ENCODE measurements at regions not wholly inside any gene's neighbourhood (a gene's known extent, or its start where the extent isn't known, plus 50 kb on each side); places are given as distances from the start of the nearest gene placed in this dataset.

- no peak for TF ChIP-seq POLR2AphosphoS5 (IDR thresholded peaks at IDR 0.05; ENCODE audit: low read depth, low read length)
- no peak for TF ChIP-seq SIN3A (IDR thresholded peaks at IDR 0.05; ENCODE audit: borderline replicate concordance, insufficient read depth, low read length)
Measured at GRCh38 chr10:27413831-27414348, 90.2 kb upstream of the RAB18 start.

DNA sequence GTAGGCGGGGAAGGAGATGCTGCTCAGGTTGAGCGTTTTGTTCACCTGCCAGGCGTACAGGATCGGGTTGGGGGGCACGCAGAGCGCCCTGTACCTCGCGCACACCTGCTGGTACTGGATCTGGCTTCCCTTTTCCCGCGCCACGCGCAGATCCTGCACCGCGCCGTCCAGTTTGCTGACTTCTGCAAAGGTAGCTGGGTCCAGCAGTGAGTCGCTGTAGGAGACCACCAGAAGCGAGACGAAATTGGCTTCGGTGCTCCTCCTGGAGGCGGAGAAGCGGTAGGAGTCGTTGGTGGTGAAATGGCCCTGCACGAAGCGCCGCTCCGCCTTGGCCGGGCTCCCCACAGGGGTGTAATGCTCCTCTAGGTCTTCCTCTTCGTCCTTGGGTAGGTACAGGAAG, 90.7 kb upstream of the RAB18 start:
- TF ChIP-seq FOXP2 (optimal IDR thresholded peaks at IDR 0.05; ENCODE audit: borderline replicate concordance, extremely low read depth, extremely low read length, insufficient read depth) (no peak), SIN3A (IDR thresholded peaks at IDR 0.05; ENCODE audit: borderline replicate concordance, insufficient read depth, low read length) (no peak), TAF1 (IDR thresholded peaks at IDR 0.05; ENCODE audit: borderline replicate concordance, insufficient read depth, low read length) (no peak), POLR2AphosphoS5 (IDR thresholded peaks at IDR 0.05; ENCODE audit: low read depth, low read length) (no peak)
- TF ChIP-seq, protein P1, sequence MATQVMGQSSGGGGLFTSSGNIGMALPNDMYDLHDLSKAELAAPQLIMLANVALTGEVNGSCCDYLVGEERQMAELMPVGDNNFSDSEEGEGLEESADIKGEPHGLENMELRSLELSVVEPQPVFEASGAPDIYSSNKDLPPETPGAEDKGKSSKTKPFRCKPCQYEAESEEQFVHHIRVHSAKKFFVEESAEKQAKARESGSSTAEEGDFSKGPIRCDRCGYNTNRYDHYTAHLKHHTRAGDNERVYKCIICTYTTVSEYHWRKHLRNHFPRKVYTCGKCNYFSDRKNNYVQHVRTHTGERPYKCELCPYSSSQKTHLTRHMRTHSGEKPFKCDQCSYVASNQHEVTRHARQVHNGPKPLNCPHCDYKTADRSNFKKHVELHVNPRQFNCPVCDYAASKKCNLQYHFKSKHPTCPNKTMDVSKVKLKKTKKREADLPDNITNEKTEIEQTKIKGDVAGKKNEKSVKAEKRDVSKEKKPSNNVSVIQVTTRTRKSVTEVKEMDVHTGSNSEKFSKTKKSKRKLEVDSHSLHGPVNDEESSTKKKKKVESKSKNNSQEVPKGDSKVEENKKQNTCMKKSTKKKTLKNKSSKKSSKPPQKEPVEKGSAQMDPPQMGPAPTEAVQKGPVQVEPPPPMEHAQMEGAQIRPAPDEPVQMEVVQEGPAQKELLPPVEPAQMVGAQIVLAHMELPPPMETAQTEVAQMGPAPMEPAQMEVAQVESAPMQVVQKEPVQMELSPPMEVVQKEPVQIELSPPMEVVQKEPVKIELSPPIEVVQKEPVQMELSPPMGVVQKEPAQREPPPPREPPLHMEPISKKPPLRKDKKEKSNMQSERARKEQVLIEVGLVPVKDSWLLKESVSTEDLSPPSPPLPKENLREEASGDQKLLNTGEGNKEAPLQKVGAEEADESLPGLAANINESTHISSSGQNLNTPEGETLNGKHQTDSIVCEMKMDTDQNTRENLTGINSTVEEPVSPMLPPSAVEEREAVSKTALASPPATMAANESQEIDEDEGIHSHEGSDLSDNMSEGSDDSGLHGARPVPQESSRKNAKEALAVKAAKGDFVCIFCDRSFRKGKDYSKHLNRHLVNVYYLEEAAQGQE (IDR thresholded peaks at IDR 0.05; ENCODE audit: insufficient read depth in 1 of 2, low read depth in 2 of 2, low read length in 2 of 2), result no peak

- TF ChIP-seq TAF1 (IDR thresholded peaks at IDR 0.05; ENCODE audit: borderline replicate concordance, insufficient read depth, low read length) (no peak), POLR2AphosphoS5 (IDR thresholded peaks at IDR 0.05; ENCODE audit: low read depth, low read length) (no peak), SIN3A (IDR thresholded peaks at IDR 0.05; ENCODE audit: borderline replicate concordance, insufficient read depth, low read length) (no peak), FOXP2 (optimal IDR thresholded peaks at IDR 0.05; ENCODE audit: borderline replicate concordance, extremely low read depth, extremely low read length, insufficient read depth) (no peak)
- TF ChIP-seq, protein P1 (IDR thresholded peaks at IDR 0.05; ENCODE audit: insufficient read depth in 1 of 2, low read depth in 2 of 2, low read length in 2 of 2), result no peak
Measured at GRCh38 chr10:27410153-27410552, 94.0 kb upstream of the RAB18 start.

GRCh38 chr10:27407271-27407670, 96.8 kb upstream of the RAB18 start:
- TF ChIP-seq POLR2AphosphoS5 (IDR thresholded peaks at IDR 0.05; ENCODE audit: low read depth, low read length) (no peak), TAF1 (IDR thresholded peaks at IDR 0.05; ENCODE audit: borderline replicate concordance, insufficient read depth, low read length) (no peak), FOXP2 (optimal IDR thresholded peaks at IDR 0.05; ENCODE audit: borderline replicate concordance, extremely low read depth, extremely low read length, insufficient read depth) (no peak), SIN3A (IDR thresholded peaks at IDR 0.05; ENCODE audit: borderline replicate concordance, insufficient read depth, low read length) (no peak)
- TF ChIP-seq, protein P1 (IDR thresholded peaks at IDR 0.05; ENCODE audit: insufficient read depth in 1 of 2, low read depth in 2 of 2, low read length in 2 of 2), result no peak

DNA sequence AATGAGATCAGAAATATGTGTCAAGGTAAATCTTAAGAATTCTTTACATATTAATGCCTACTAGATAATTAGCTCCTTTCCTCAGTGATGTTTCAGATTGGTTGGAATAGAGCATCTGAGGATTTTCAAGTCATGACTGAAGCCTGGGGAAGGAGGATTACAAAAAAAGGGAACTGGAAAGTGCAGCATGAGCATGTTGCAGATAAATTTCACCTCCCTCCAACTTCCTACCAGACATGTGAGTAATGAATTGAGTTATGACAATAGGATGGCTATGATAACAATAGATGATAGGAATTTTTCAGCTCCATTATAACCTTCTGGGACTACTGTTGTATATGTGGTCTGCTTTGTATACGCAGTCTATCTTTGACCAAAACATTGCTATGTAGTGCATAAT, 104.2 kb upstream of the RAB18 start:
- TF ChIP-seq POLR2AphosphoS5 (IDR thresholded peaks at IDR 0.05; ENCODE audit: low read depth, low read length) (no peak), SIN3A (IDR thresholded peaks at IDR 0.05; ENCODE audit: borderline replicate concordance, insufficient read depth, low read length) (no peak), FOXP2 (optimal IDR thresholded peaks at IDR 0.05; ENCODE audit: borderline replicate concordance, extremely low read depth, extremely low read length, insufficient read depth) (no peak), TAF1 (IDR thresholded peaks at IDR 0.05; ENCODE audit: borderline replicate concordance, insufficient read depth, low read length) (no peak)
- TF ChIP-seq, protein P1 (IDR thresholded peaks at IDR 0.05; ENCODE audit: insufficient read depth in 1 of 2, low read depth in 2 of 2, low read length in 2 of 2), result no peak
